NCI-H82 treated with DMSO at 0.1 percent for 48 hours (cell line): ENCODE measurements at regions not wholly inside any gene's neighbourhood (a gene's known extent, or its start where the extent isn't known, plus 50 kb on each side); places are given as distances from the start of the nearest gene placed in this dataset.
"Not testable (repeated sequence)": the region's sequence is repeated elsewhere in the genome, so short reads cannot be mapped to it uniquely, and the experiment has no call there.

Source experiments
- DNase-seq: peaks from one replicate; lab custom pipeline; 2025; ENCODE audit not compliant: unreplicated experiment; lab: John Stamatoyannopoulos, UW

GRCh38 chr3:182487143-182487542 lies 306.2 kb upstream of the ATP11B start:
- DNase-seq = peak; percentile 84

- no peak for DNase-seq
Observed at GRCh38 chr3:182487611-182488010, 305.7 kb upstream of the ATP11B start.

GRCh38 chr3:182490596-182491491 lies 302.5 kb upstream of the ATP11B start:
- peak; percentile 76 for DNase-seq

- no peak for DNase-seq
Observed at GRCh38 chr3:182491577-182491976, 301.7 kb upstream of the ATP11B start.

GRCh38 chr3:182492536-182492935 lies 300.8 kb upstream of the ATP11B start:
- DNase-seq = no peak

DNA sequence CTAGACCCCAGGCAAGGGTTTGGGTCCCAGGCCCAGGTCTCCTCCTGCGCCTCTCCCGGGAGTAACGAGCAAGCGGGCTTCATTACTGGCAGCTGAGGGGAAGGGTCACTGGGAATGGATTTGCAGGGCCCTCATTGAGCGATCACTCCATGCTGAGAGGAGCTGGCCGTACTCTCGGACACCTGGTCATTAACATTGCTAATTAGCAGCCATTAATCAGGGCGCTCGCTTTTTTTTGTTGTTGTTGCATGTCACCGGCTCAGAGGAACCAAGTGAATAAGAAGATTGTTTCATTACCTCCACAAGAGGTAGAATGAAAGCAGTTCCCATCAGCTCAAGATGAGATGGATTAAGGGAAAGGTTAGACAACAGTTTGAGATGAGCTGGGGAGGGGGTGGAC lies 293.0 kb upstream of the ATP11B start:
- no peak for DNase-seq

DNA sequence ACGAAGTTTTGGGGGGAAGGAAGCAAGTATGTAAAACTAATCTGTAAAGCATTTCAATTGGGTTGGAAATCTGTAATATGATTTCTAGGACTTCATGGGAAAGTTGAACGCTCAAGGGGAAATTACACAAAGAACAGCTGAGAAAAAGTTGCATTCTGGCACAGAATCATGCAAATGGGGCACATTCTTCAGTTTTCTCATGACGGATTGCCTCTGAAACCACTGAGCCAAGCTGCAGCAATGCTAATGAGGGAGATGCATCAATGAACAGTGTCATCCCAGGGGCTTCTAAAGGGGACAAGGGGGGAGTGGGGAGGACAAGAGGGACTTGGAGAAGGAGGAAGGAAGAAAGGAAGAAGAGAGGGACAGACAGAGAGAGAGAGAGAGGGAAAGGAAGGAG lies 291.4 kb upstream of the ATP11B start:
- DNase-seq = no peak

DNA sequence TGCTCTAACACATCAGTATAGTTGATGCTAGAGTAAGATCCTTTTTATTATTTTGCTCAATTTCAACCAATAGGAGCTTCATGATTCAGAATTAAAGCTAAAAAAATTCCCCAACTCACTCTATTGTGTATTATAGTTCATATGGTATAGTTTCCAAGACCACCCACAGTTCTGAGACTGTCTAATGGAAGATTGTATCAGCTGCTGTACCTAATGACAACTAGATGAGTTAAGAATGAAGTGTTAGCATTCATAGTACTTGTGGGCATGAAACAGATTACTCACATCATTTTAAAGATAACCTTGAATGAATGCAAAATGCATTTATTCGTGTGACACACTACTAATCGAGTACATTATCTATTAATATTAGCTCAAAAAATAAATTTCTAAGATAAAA lies 289.9 kb upstream of the ATP11B start:
- no peak for DNase-seq

- DNase-seq = no peak
Observed at GRCh38 chr3:182508919-182509711, 284.2 kb upstream of the ATP11B start.

DNA sequence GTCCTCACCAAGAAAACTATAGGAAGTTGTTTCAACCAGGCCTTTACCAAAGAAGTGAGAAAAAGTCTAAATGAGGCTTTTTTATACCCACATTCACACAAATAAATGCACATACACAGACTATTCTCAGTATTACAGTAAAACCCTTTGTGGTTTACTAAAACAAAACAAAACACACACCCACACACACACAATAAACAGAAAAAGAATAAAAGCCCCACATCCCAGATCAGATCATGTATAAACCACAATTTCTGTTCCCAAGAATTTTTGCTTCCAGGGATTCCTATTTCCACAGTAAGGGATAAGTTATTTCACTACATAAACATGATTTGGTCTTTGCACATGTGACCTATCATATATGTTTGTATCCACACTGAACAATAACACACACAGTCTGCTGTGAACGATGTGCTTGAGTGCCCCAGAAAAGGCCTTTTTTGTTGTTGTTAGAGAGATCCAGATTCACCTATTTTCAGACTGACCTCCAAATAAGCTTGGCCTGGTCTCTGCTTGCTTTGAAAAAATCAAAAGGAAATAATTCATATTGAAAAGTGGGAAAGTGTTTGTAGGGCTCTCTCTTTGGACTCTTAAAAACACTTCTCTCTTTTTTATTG lies 283.4 kb upstream of the ATP11B start:
- no peak for DNase-seq

- no peak for DNase-seq
Observed at GRCh38 chr3:182514236-182514964, 278.9 kb upstream of the ATP11B start.

GRCh38 chr3:182516597-182517336 lies 276.5 kb upstream of the ATP11B start:
- no peak for DNase-seq

- no peak for DNase-seq
Observed at GRCh38 chr3:182519569-182519968, 273.7 kb upstream of the ATP11B start.

- no peak for DNase-seq
Observed at GRCh38 chr3:182521339-182521738, 272.0 kb upstream of the ATP11B start.

DNA sequence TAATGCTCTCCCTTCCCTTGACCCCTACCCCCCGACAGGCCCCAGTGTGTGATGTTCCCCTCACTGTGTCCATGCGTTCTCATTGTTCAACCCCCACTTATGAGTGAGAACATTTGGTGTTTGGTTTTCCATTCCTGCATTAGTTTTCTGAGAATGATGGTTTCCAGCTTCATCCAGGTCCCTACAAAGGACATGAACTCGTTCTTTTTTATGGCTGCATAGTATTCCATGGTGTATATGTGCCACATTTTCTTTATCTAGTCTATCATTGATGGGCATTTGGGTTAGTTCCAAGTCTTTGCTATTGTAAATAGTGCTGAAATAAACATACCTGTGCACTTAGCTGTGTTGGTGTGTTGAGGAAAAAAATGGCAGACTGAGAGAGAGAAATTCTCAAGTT lies 269.9 kb upstream of the ATP11B start:
- DNase-seq = not testable (repeated sequence)

- no peak for DNase-seq
Observed at GRCh38 chr3:182523836-182524235, 269.5 kb upstream of the ATP11B start.

DNA sequence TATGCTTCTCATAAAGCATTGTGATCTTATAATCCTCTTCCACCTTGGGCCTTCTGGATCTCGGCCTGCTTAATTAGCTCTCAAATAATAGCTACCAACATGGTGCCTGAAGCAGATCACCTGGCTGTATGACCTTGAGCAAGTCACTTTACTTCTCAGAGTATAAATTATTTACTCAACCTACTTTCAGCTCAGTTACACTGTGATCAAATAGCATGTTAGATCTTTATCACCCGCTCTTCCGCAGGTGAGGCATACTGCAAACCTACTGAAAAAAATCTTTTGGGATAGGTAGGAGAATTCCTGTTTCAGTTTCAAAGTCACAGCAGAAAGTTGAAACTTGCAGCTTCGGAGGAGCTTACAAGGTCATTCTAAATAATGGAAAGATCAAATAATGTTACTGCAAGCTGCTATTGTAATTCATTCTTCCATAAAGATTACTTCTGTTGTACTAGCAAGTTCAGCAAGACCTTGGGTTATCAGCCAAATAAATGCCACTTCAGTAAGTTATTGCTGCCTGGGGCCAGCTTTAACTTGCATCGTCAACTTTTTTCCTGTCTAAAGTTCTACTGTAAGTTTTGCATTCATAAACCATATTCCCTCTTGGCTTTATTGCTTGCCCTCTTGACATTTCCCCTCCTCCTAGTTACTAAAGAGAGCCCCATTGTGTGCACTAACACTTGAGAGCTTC lies 268.4 kb upstream of the ATP11B start:
- DNase-seq = no peak

DNA sequence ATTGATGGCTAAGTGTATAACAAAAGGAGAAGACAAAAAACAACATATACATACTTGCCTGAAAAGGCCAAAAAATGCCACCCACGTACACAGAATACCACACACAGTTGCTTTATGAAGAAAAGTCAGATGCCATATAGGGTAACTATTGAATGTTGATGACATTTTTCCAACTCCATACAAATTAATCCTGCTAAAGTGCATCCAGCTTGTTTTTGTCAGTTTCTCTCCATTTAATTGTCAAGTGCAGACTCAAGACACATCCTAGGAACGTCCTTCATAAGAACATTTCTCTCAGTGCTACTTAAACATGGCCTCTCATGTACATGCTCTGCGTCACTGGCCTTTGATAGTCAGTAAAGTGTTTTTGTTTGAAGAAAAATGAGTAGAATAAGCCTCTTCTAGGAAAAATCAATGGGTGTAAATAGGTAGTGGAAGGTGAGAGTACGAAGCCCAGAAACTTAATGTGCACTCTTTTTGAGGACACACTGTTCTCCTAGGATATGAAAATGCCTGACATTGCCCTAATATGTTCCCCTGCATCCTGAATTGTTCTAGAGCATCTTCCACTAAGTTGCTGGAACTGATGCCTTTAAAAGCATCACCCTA lies 267.4 kb upstream of the ATP11B start:
- DNase-seq = no peak

- no peak for DNase-seq
Observed at GRCh38 chr3:182527745-182528144, 265.6 kb upstream of the ATP11B start.
